A673 (cell line): ENCODE measurements at regions not wholly inside any gene's neighbourhood (a gene's known extent, or its start where the extent isn't known, plus 50 kb on each side); places are given as distances from the start of the nearest gene placed in this dataset.

ENCODE experiments used
- EZH2 ChIP-seq: fragments of 200-600 bp; sonication (generic); IDR thresholded peaks from 2 replicates; pipeline ENCODE4 v1.6.1; 2017; ENCODE audit warnings: borderline replicate concordance, low read depth, mild to moderate bottlenecking, mixed read lengths, antibody characterized with exemption, low read length; ENCODE audit not compliant: poor library complexity, severe bottlenecking
- TF ChIP-seq, protein P1 (sequence below): fragments of 300-800, 200-600 bp; sonication (generic); conservative IDR thresholded peaks from 2 replicates; pipeline ENCODE4 v1.5.1; 2017; ENCODE audit warnings: low read depth, mild to moderate bottlenecking, antibody characterized with exemption, low read length, moderate library complexity, mixed read lengths

DNA sequence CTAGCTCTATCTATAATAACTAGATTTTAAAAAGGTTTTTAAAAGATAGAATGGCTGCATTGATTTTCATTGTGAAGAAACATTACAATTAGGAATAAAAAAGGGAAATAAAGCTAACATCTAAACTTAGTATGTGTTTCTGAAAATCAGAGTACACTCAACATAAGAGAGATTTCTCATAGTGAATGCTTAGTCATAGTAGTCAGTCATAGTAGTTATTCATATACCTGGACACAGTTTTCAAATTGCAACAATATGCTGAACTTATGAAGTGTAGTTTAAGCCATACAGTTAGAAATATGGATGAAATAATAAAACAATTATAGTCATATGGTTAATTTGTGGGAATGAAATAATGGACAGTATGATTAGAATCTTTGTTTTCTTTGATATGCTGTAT, 273.0 kb upstream of the CTNND2 start:
- TF ChIP-seq, protein P1, sequence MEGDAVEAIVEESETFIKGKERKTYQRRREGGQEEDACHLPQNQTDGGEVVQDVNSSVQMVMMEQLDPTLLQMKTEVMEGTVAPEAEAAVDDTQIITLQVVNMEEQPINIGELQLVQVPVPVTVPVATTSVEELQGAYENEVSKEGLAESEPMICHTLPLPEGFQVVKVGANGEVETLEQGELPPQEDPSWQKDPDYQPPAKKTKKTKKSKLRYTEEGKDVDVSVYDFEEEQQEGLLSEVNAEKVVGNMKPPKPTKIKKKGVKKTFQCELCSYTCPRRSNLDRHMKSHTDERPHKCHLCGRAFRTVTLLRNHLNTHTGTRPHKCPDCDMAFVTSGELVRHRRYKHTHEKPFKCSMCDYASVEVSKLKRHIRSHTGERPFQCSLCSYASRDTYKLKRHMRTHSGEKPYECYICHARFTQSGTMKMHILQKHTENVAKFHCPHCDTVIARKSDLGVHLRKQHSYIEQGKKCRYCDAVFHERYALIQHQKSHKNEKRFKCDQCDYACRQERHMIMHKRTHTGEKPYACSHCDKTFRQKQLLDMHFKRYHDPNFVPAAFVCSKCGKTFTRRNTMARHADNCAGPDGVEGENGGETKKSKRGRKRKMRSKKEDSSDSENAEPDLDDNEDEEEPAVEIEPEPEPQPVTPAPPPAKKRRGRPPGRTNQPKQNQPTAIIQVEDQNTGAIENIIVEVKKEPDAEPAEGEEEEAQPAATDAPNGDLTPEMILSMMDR, result no peak
- no peak for TF ChIP-seq EZH2
